NCI-H460 (cell line): ENCODE measurements at regions not wholly inside any gene's neighbourhood (a gene's known extent, or its start where the extent isn't known, plus 50 kb on each side); places are given as distances from the start of the nearest gene placed in this dataset.
"Not testable (repeated sequence)": the region's sequence is repeated elsewhere in the genome, so short reads cannot be mapped to it uniquely, and the experiment has no call there.

Experiments used
- DNase-seq: peaks from one replicate; pipeline ENCODE4 v3.0.0-alpha.2; 2016; ENCODE audit warnings: low read depth; ENCODE audit errors: extremely low read depth

DNA sequence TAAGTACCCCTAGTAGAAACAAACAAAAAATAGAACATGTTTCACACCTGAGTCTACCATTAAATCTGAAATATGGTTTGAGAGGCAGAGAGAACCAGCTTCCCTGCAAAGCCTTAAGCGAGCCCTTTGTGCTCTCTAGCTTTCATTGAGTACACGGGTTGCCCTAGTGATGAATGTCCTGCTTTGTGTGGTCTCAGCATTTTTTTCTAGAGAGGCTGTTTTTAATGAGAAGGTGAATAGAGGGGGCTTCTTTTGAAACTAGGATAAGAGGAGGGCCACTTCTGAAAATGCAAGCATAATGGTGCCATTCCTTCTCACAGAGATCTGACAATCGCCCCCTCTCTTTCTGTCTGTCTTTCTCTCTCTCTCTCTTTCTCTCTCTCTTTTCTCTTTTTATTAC is 131.3 kb downstream of the MACIR start:
- DNase-seq = no peak

DNA sequence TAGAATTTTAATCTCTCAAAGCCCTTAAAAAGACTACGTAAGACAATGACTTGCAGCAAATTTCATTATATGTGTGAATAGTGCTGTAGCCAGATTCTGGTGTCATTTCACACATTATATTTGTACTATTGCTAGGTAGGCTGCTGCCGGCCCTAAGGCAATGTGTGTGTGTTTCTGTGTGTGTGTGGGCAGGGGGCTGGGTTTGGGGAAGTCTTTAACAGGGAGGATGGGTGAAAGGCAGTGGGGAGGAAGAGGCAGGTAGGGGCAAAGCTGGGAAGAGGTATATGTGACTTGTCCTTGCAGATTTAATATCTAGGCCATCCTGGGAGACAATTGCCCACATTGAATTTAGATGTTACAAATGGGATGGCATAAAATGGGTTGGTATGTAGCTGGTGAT is 130.8 kb downstream of the MACIR start:
- DNase-seq = no peak

- DNase-seq = no peak
Measured at GRCh38 chr5:103385722-103386121, 127.2 kb downstream of the MACIR start.

DNA sequence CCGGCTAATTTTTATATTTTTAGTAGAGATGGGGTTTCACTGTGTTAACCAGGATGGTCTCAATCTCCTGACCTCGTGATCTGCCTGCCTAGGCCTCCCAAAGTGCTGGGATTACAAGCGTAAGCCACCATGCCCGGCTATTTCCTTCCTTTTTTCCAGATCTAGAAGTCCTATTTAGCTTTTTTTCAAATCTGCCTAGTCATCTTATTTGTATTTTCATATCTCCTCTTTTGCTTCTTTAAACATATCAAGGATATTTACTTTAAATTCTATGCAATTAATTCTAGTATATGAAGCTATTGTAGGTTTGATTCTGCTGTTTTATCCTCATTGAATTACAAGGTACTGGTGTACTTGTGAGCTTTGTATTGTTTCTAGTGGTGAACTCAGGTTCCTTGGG is 119.1 kb downstream of the MACIR start:
- not testable (repeated sequence) for DNase-seq

- no peak for DNase-seq
Measured at GRCh38 chr5:103375863-103376591, 117.5 kb downstream of the MACIR start.

GRCh38 chr5:103375350-103375749 is 116.8 kb downstream of the MACIR start:
- DNase-seq = no peak

DNA sequence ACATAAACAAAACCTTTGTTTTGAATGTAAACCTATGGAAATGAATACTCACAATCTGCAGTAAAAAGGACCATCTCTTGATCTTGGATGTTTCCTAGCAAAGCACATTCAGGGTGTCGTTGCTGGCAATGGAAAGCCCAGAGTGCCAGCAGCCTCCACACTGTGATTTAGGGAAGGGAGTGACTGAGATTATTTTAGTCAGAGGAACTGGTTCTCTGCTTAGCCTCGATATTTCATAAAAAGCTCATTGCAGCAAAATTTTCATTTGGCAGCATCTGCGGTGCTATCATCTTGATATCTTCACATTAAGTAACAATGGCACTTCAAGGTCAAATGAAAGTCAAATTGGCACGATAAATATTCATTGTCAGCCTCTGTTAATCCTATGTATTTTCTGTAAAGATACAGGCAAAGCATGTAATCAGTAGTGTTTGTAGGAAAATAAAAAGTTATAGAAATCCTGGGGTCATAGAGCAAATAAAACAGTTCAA is 116.0 kb downstream of the MACIR start:
- DNase-seq = no peak

DNA sequence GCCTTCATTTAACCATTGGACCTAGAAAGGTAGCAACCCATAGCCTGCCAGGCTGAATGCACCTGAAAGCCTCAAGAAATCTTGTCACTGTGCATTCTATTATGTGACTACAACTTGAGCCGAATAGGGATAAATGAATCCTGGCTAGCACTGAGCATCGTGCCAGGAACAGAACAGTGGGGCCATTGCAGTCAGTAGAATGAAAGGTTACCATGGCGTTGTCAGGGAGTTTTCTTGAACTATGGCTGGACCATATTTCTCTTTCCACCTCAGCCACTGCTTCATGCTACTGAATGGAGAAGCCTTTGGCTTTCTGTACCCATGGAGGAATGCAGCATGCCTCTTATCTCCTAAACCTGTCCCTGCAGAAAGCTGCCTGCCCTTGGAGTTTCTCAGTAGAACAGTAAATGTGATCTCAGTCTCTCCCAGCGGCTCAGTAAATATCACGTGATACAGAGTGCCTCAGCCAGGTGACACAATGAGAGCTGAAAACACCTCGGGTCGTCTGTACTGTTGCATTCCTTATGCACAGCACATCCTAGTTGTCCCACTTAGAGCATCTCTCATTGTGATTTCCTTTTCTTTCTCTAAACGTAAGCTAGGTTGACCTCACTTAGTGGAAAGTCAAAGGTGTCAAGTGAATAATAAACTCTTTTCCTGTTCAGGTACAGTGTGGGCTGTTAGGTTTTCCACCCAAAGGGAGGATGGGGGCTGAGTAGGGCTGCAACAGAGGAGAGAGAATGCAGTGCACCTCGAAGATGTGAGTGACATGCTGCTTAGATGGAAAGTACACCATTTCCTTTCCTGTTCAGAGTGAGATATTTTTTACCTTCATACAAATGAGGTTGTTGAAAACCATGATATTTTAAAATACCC is 115.3 kb downstream of the MACIR start:
- DNase-seq = no peak

GRCh38 chr5:103371046-103371607 is 112.6 kb downstream of the MACIR start:
- DNase-seq = no peak

DNA sequence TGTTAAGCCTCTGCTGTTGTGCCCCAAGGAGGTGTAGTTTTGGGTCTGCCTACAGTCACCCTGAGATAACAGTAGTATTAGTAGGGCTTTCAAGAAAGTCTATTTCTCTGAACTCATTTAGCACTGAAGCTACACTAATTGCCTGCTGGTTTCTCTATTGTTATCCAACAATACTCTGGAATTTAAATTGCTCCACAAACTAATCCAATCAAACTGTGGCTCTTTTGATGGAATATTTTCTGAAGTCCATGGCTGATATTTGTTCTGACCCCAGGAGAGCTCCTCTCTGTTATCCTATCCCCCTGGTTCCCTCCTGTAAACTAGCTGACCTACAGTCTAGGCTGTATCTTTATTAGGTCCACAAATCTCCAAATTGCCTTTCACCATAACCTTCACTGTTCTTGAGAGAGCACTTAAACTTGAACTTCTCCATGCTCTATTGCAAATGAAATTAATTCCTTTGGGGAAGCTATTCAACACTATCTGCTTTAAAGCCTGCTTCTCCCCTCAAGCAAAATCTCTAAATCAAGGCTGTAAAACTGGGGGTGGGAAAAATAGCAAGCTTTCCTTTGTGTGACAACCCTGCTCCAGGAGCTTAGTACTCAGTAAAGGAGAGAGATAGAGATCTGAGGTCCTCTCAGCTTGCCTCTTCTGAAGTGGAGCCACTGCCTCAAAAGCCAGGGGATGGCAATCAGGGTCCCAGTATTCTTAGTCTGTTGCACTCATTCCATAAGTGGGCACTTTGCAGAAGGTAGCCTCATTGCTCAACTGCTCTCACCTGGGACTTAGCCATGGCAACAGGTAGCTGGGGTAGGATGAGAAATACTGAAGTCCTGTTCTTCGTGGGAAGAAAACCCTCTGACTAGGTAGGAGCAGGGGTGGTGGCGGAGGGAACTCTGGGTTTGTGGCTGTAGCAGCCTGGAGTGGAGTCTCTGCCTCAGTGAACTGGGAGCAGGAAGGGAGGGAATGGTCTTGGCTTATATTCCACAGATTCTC is 110.9 kb downstream of the MACIR start:
- no peak for DNase-seq

- DNase-seq = no peak
Measured at GRCh38 chr5:103367702-103368101, 109.1 kb downstream of the MACIR start.

GRCh38 chr5:103366918-103367549 is 108.5 kb downstream of the MACIR start:
- no peak for DNase-seq

DNA sequence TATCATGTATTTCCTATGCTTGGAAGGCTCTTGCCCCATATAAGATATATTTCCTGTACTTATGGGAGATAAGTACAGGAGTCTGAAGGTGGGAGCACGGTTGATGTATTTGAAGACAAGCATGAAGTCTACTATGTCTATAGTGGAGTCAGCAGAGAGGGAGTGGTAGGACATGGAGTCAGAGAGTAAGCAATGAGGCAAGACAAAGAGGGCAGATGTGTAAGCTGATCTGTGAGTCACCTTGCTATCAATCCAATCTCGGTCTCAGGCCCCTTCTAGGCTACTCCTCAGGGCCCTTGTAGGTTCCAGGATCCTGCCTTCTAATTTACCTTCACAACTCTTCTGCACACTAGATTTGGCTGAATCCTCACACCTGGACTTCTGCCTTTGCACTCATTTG is 105.5 kb downstream of the MACIR start:
- DNase-seq = no peak

GRCh38 chr5:103362211-103362610 is 103.6 kb downstream of the MACIR start:
- DNase-seq = no peak

- no peak for DNase-seq
Measured at GRCh38 chr5:103360475-103360874, 101.9 kb downstream of the MACIR start.

DNA sequence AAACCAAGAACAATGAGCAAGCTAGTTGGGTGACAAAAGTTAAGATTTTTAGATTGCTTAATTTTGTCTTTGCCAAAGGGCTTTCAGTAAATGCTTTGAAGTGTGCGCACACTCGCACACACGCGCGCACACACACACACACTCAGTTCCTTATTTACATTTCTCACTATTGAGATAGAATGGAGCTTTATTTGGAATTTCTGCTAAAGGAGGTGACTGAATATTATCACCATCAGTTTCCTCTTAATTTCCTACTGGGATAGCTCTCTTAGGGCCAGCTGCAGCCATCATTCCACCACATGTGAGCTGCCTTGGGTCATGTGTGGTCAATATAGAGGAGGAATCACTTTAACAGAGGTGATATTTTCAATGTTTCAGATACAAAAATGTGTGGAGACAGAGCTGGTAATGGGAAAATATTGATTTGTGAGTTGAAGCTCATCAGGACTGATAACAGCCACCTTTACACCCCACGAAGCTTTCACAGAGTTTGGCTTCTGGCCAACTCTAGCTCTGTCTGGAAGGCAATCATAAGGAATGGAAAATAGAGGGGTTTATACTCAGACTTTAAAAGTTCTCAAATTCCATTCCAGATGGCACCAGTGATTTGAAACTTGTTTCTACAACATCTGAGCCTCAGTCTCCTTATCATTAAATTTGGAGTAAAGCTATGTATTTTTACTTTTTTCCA is 99.9 kb downstream of the MACIR start:
- DNase-seq = no peak

GRCh38 chr5:103357636-103358035 is 99.1 kb downstream of the MACIR start:
- no peak for DNase-seq

DNA sequence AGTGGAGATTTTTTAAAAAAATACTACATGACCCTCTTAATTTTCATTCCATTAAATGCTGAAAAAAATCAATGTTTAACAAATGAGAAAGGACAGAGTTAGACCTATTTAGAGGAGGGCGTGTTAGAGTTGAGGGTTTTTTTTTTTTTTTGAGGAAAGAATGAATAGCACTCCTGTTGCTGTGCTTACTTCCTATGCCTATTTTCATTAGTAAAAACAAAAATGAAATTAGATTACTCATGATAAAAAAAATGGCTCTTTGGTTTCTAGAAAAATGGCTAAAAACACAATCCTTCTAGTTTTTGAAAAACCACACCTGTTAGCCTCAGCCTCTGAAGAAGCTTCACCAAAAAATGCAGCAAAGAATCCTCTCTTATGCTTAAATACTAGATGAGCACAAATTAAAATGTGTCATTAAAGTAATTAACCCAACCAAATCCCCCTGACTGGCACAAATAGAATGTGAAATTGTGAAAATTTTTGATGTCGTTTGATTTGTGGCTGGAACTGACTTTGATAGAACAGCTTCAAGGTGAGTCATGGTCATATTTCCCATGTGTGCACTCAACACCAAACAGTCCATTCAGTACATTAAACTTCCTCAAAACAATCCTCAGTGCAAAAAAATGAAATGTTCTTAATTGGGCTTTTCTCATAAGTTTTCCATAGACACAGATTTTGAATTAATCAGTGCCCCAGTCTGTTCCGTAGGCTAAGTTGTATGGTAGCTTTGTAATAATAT is 98.0 kb downstream of the MACIR start:
- no peak for DNase-seq

- DNase-seq = no peak
Measured at GRCh38 chr5:103355579-103355978, 97.0 kb downstream of the MACIR start.
